Gastrocnemius medialis (tissue), 4 donors: ENCODE measurements at regions not wholly inside any gene's neighbourhood (a gene's known extent, or its start where the extent isn't known, plus 50 kb on each side); places are given as distances from the start of the nearest gene placed in this dataset.

ENCODE experiments used
- CTCF ChIP-seq, 5 experiments: fragments of 450-650 bp in 3 of 5; fragments of 200-600 bp in 2 of 5; sonication (generic) in 2 of 5; IDR thresholded peaks in 4 of 5; conservative IDR thresholded peaks in 1 of 5; 1 replicate in 4 of 5; 2 replicates in 1 of 5; pipeline ENCODE4 v1.5.1; 2016 to 2019; ENCODE audit warnings: antibody characterized with exemption in 5 of 5, mild to moderate bottlenecking in 3 of 5, moderate library complexity in 3 of 5
- POLR2A ChIP-seq, 2 donors: fragments of 450-650 bp; IDR thresholded peaks; one replicate each; pipeline ENCODE4 v1.6.1; 2017; ENCODE audit warnings: antibody characterized with exemption in 2 of 2, mild to moderate bottlenecking in 2 of 2, moderate library complexity in 2 of 2

- TF ChIP-seq CTCF (IDR thresholded peaks at IDR 0.05 in 4 of 5, conservative IDR thresholded peaks at IDR 0.05 in 1 of 5): no peak
- TF ChIP-seq POLR2A (IDR thresholded peaks at IDR 0.05): no peak
These were observed 75.1 kb upstream of the RAI14 start for GRCh38 chr5:34580983-34581382.
